ENCODE measurements at regions not wholly inside any gene's neighbourhood (a gene's known extent, or its start where the extent isn't known, plus 50 kb on each side); places are given as distances from the start of the nearest gene placed in this dataset.

DNA sequence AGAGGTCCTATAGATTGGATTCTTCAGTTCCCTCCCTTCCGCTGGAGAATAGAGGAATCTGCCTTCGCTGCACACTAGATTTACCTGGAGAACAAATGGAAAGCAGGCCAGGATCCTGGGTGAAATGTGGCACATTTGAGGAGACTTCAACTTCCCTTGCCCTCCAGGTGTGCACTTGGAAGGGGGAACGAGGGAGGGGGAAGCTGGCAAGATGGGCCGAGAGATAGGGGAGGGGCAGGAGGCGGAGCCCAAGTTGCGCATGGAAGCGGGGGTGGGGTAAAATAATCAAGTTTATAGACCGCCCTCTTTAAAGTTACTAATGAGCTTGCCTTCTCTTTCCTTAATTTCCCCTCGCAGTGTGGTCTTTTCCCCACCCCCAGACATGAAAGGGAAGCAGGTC is 155.7 kb upstream of the CAMK1G start:
- H3K4me1 ChIP-seq = no peaks in the 10 kb centered on the region
- no peaks in the 10 kb centered on the region for H3K9me3 ChIP-seq
- ATAC-seq = no peak
- WGBS, 2 donors (ENCODE audit: low coverage in 1 of 2) = 83 to 85% methylated on average over 6 to 9 of the region's 9 CpGs
- no peak overlapping the region for H3K27ac ChIP-seq
- H3K4me3 ChIP-seq = no peak overlapping the region
- no peak for TF ChIP-seq POLR2AphosphoS5 (IDR thresholded peaks at IDR 0.05)
- no peak for TF ChIP-seq CTCF (IDR thresholded peaks at IDR 0.05)
- no peak for TF ChIP-seq POLR2A (IDR thresholded peaks at IDR 0.05)
- TF ChIP-seq EP300 (IDR thresholded peaks at IDR 0.05) = no peak
- H3K27me3 ChIP-seq = peaks cover 30% of the 10 kb centered on the region
- no peaks in the 10 kb centered on the region for H3K36me3 ChIP-seq

GRCh38 chr1:209428241-209428921 is 155.1 kb upstream of the CAMK1G start:
- Histone ChIP-seq H3K4me3 (no peak overlapping the region), H3K36me3 (no peaks in the 10 kb centered on the region), H3K27ac (no peak overlapping the region), H3K27me3 (peaks cover 30% of the 10 kb centered on the region), H3K4me1 (no peaks in the 10 kb centered on the region), H3K9me3 (no peaks in the 10 kb centered on the region)
- 60 to 71% methylated on average over 2 to 9 of the region's 10 CpGs for WGBS, 2 donors (ENCODE audit: low coverage in 1 of 2)
- TF ChIP-seq POLR2AphosphoS5 (IDR thresholded peaks at IDR 0.05) (no peak), EP300 (IDR thresholded peaks at IDR 0.05) (no peak), CTCF (IDR thresholded peaks at IDR 0.05) (no peak), POLR2A (IDR thresholded peaks at IDR 0.05) (no peak)
- ATAC-seq = no peak

DNA sequence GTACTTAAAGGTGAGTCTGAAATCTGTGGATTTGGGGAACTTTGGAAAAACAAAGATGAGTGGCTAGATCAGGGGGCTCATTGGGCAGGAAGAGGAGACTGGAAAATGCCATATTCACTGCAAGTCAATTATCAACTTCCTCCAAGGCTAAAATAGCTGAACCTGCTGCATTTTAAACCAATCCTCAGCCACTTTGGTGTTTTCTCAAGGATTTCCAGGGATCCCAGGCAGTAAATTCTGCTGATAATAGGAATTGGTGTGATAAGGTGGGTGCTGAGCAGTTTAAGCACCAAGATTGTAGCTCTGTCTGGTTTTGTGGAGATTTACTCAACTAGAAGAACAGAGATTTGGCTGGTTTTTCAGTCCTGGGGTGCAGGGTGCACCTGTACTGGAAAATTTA is 153.9 kb upstream of the CAMK1G start:
- Histone ChIP-seq H3K4me1 (no peaks in the 10 kb centered on the region), H3K9me3 (no peaks in the 10 kb centered on the region), H3K27me3 (peaks cover 30% of the 10 kb centered on the region), H3K36me3 (no peaks in the 10 kb centered on the region), H3K27ac (no peak overlapping the region), H3K4me3 (no peak overlapping the region)
- no peak for ATAC-seq
- no peak for TF ChIP-seq CTCF (IDR thresholded peaks at IDR 0.05)
- TF ChIP-seq POLR2AphosphoS5 (IDR thresholded peaks at IDR 0.05) = no peak
- no peak for TF ChIP-seq POLR2A (IDR thresholded peaks at IDR 0.05)
- no peak for TF ChIP-seq EP300 (IDR thresholded peaks at IDR 0.05)

- Histone ChIP-seq H3K9me3 (no peaks in the 10 kb centered on the region), H3K36me3 (no peaks in the 10 kb centered on the region), H3K27ac (no peak overlapping the region), H3K27me3 (peaks cover 30% of the 10 kb centered on the region), H3K4me3 (no peak overlapping the region), H3K4me1 (no peaks in the 10 kb centered on the region)
- WGBS, 2 donors (ENCODE audit: low coverage in 1 of 2) = 100% methylated on average over 2 of the region's 3 CpGs; no CpG with 5 or more reads in 1 of the 2 donors
- no peak for TF ChIP-seq CTCF (IDR thresholded peaks at IDR 0.05)
- no peak for TF ChIP-seq POLR2AphosphoS5 (IDR thresholded peaks at IDR 0.05)
- no peak for TF ChIP-seq EP300 (IDR thresholded peaks at IDR 0.05)
- TF ChIP-seq POLR2A (IDR thresholded peaks at IDR 0.05) = no peak
- no peak for ATAC-seq
Measured at GRCh38 chr1:209430107-209430506, 153.4 kb upstream of the CAMK1G start.

DNA sequence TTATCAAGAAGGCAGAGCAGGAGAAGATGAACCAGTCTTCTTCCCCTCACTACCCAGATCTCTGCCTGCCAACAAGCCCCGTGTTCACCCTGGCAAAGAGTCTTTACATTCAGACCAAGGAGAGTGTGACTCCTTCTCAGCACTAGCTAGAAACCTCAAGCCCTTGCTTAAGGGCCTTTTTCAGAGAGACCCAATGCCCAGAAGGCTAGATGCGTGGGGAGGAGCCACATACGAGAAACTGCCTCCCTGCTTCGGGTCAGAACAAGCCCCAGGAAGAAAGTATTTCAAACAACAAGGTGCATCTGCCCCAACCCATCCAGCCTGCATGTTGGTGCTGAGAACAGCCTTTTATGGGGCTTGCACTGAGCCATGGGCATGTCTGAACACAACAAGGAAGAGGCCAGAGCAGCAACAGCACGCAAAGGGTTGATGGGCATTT is 152.7 kb upstream of the CAMK1G start:
- Histone ChIP-seq H3K36me3 (no peaks in the 10 kb centered on the region), H3K27ac (no peak overlapping the region), H3K9me3 (no peaks in the 10 kb centered on the region), H3K4me1 (no peaks in the 10 kb centered on the region), H3K4me3 (no peak overlapping the region), H3K27me3 (peaks cover 26% of the 10 kb centered on the region)
- TF ChIP-seq EP300 (IDR thresholded peaks at IDR 0.05) (no peak), POLR2A (IDR thresholded peaks at IDR 0.05) (no peak), POLR2AphosphoS5 (IDR thresholded peaks at IDR 0.05) (no peak)
- 84 to 94% methylated on average over 4 to 5 of the region's 5 CpGs for WGBS, 2 donors (ENCODE audit: low coverage in 1 of 2)
- ATAC-seq = no peak
